Colonic mucosa (tissue), 4 donors: ENCODE measurements at regions not wholly inside any gene's neighbourhood (a gene's known extent, or its start where the extent isn't known, plus 50 kb on each side); places are given as distances from the start of the nearest gene placed in this dataset.

Source experiments
- DNase-seq: peaks from one replicate; pipeline ENCODE4 v3.0.0-alpha.2; 2020
- H3K27ac ChIP-seq: fragments of 200-600 bp; one replicate; pipeline ENCODE4 v1.8.0; 2021
- H3K27me3 ChIP-seq: fragments of 200-600 bp; one replicate; pipeline ENCODE4 v1.8.0; 2021
- H3K36me3 ChIP-seq: fragments of 200-600 bp; one replicate; pipeline ENCODE4 v1.8.0; 2021
- H3K4me1 ChIP-seq: fragments of 200-600 bp; one replicate; pipeline ENCODE4 v1.8.0; 2021; ENCODE audit warnings: mild to moderate bottlenecking
- H3K4me3 ChIP-seq: fragments of 200-600 bp; one replicate; pipeline ENCODE4 v1.8.0; 2021
- H3K9ac ChIP-seq, 2 donors: one replicate each; pipeline ENCODE4 v1.7.0; 2013; ENCODE audit warnings: control low read depth in 2 of 2, low read depth in 2 of 2, low read length in 2 of 2
- H3K9me3 ChIP-seq: fragments of 200-600 bp; one replicate; pipeline ENCODE4 v1.8.0; 2021
- intact Hi-C: fragments of 100-400 bp; cut with DNase I; formaldehyde crosslinking; loops from one replicate; pipeline ENCODE4 v1.14.1; 2022
- TF ChIP-seq, protein P1 (sequence below): fragments of 200-600 bp; IDR thresholded peaks from one replicate; pipeline ENCODE4 v1.8.0; 2022; ENCODE audit warnings: antibody characterized with exemption, mild to moderate bottlenecking
- donor health status: healthy.
- donor health status: DM: no; HTN: no; CAD: no.
- donor health status: DM: no; HTN: no; CAD: no.

DNA sequence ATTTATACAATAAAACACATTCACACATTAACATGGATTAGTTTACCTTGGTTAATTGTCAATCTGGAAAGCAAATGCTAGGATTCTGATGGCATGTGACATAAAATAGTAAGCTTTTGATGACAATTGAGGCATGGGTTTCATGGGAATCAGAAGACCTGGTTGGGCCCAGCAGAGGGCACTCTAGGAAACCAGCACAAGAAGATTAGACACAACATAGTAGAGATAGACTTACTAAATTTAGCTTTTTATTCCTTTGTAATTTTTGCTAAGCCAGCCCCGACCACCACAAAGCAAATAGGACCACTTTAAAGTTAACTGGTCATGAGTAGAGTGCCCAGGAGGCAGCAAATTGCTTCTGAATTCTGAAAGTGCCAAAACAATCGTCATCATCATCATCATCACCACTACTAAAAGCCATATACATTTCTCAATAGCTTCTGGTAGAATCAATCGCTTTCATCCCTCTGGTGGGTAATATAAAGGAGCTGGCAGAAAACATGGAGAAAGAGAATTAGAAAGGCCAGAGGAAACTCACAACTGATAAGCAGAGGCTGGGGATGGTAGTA lies 163.2 kb downstream of the ARRDC3 start:
- TF ChIP-seq, protein P1, sequence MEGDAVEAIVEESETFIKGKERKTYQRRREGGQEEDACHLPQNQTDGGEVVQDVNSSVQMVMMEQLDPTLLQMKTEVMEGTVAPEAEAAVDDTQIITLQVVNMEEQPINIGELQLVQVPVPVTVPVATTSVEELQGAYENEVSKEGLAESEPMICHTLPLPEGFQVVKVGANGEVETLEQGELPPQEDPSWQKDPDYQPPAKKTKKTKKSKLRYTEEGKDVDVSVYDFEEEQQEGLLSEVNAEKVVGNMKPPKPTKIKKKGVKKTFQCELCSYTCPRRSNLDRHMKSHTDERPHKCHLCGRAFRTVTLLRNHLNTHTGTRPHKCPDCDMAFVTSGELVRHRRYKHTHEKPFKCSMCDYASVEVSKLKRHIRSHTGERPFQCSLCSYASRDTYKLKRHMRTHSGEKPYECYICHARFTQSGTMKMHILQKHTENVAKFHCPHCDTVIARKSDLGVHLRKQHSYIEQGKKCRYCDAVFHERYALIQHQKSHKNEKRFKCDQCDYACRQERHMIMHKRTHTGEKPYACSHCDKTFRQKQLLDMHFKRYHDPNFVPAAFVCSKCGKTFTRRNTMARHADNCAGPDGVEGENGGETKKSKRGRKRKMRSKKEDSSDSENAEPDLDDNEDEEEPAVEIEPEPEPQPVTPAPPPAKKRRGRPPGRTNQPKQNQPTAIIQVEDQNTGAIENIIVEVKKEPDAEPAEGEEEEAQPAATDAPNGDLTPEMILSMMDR, result no peak
- no peak overlapping the region for H3K9ac ChIP-seq
- no peak overlapping the region for H3K4me3 ChIP-seq
- H3K4me1 ChIP-seq, result peaks cover 4% of the 10 kb centered on the region
- no peaks in the 10 kb centered on the region for H3K27me3 ChIP-seq
- no peaks in the 10 kb centered on the region for H3K36me3 ChIP-seq
- H3K27ac ChIP-seq, result no peak overlapping the region
- no peaks in the 10 kb centered on the region for H3K9me3 ChIP-seq
- no peak for DNase-seq
- intact Hi-C loops, result loop anchor here (5.0 to 10.0 kb wide), 3 partner anchors 55 to 345 kb away; no protein-coding TSS in a partner anchor

DNA sequence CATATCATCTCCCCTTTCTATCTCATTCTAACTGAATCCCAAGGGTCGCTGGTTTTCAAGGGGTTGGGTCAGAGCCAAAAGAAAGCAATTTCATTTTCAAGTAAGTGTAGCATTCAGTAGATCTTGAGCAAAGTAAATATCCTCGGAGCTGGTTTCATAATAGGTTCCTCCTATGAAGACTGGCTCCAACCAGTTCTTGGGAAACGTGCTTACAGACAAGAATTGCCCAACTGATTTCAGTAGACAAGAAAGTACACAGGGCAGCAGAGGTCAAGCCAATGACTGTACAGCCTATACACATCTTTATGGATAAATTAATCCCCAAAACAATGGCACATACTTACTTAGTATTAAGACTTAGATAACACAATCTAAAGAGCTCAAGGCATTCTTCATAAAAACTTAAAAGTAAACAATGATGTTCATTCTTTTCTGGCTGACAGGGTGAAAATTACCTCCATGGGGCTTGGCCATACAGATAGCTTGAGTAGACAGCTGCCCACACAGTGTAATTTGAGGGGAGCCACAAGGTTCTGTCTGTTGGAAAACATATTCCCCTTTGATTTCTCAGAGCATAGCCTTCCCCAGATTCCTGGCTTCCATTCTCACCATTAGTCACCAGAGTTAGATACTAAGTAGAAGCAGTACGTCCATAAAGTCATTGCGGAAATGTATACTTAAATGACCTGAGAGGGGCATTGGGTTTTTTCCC lies 163.9 kb downstream of the ARRDC3 start:
- peak; percentile 61 for DNase-seq
- H3K9ac ChIP-seq, result no peak overlapping the region
- H3K36me3 ChIP-seq, result no peaks in the 10 kb centered on the region
- no peak overlapping the region for H3K27ac ChIP-seq
- peaks cover 4% of the 10 kb centered on the region for H3K4me1 ChIP-seq
- no peaks in the 10 kb centered on the region for H3K27me3 ChIP-seq
- no peak overlapping the region for H3K4me3 ChIP-seq
- intact Hi-C loops, result no loop called here
- TF ChIP-seq, protein P1, result no peak
- no peaks in the 10 kb centered on the region for H3K9me3 ChIP-seq

DNA sequence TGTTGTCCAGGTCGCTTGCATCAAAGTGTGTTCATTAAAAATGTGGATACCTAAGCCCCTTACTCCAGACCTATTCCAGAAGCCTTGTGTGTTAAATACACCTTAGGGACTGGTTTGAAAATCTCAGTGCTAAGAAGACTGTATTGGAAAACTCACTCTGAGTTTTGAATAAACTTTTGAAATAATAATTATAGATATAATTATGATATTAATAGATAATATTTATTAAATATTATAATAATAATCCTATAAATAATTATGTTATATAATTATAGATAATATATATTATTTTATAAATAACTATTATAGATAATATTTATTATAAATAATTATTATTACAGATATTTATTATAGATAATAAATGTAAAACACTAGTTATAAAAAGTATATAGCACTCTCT lies 165.3 kb downstream of the ARRDC3 start:
- no peaks in the 10 kb centered on the region for H3K36me3 ChIP-seq
- intact Hi-C loops, result no loop called here
- TF ChIP-seq, protein P1, result no peak
- peaks cover 4% of the 10 kb centered on the region for H3K4me1 ChIP-seq
- DNase-seq, result no peak
- no peaks in the 10 kb centered on the region for H3K27me3 ChIP-seq
- H3K4me3 ChIP-seq, result no peak overlapping the region
- no peak overlapping the region for H3K9ac ChIP-seq
- H3K9me3 ChIP-seq, result no peaks in the 10 kb centered on the region
- no peak overlapping the region for H3K27ac ChIP-seq

DNA sequence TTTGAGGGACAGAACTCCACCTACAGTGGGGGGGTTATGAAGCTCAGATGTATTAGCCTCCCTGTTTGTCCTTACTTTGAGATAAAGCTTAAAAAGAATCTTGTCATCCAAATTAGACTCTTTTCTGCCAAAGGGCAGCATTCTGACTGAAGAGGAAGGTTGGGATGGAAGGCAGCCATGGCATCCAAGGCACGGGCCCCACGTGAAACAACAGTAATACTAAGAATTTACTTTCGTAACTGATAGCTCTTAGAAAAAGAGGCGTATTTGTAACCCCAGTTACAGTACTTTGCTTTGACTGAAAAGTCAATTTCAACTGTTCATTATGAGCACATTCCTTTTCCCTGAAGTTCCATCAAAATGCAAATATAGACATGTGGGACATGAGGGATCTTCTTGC lies 168.5 kb downstream of the ARRDC3 start:
- H3K9ac ChIP-seq, result no peak overlapping the region
- intact Hi-C loops, result no loop called here
- H3K4me3 ChIP-seq, result no peak overlapping the region
- peaks cover 3% of the 10 kb centered on the region for H3K4me1 ChIP-seq
- no peak overlapping the region for H3K27ac ChIP-seq
- DNase-seq, result no peak
- H3K36me3 ChIP-seq, result no peaks in the 10 kb centered on the region
- TF ChIP-seq, protein P1, result no peak
- H3K27me3 ChIP-seq, result no peaks in the 10 kb centered on the region
- H3K9me3 ChIP-seq, result no peaks in the 10 kb centered on the region
